HG03066 (cell line): ENCODE measurements at regions not wholly inside any gene's neighbourhood (a gene's known extent, or its start where the extent isn't known, plus 50 kb on each side); places are given as distances from the start of the nearest gene placed in this dataset.

ENCODE experiments used
- ATAC-seq: cut with Tn5 transposase; IDR thresholded peaks from one replicate; pipeline ENCODE4 v1.9.1; 2021; ENCODE audit warnings: low read depth; ENCODE audit not compliant: unreplicated experiment

GRCh38 chr5:30030101-30030500 lies 1163.4 kb upstream of the CDH6 start:
- ATAC-seq: no peak

GRCh38 chr5:30001826-30002225 lies 1191.7 kb upstream of the CDH6 start:
- ATAC-seq: no peak

GRCh38 chr5:30000231-30000630 lies 1193.3 kb upstream of the CDH6 start:
- ATAC-seq: no peak

- ATAC-seq: no peak
Measured at GRCh38 chr5:29995154-29995553, 1198.3 kb upstream of the CDH6 start.

- ATAC-seq: no peak
Measured at GRCh38 chr5:29994519-29994918, 1199.0 kb upstream of the CDH6 start.

- no peak for ATAC-seq
Measured at GRCh38 chr5:29993286-29993685, 1200.2 kb upstream of the CDH6 start.

- ATAC-seq: no peak
Measured at GRCh38 chr5:29992248-29992647, 1201.2 kb upstream of the CDH6 start.

GRCh38 chr5:29990681-29991080 lies 1202.8 kb upstream of the CDH6 start:
- ATAC-seq: no peak

GRCh38 chr5:29984156-29984540 lies 1209.3 kb upstream of the CDH6 start:
- no peak for ATAC-seq

GRCh38 chr5:29983528-29984155 lies 1209.8 kb upstream of the CDH6 start:
- no peak for ATAC-seq

GRCh38 chr5:29982457-29982856 lies 1211.0 kb upstream of the CDH6 start:
- ATAC-seq: no peak

GRCh38 chr5:29972597-29972996 lies 1220.9 kb upstream of the CDH6 start:
- ATAC-seq: no peak

- no peak for ATAC-seq
Measured at GRCh38 chr5:29963956-29964355, 1229.5 kb upstream of the CDH6 start.

- ATAC-seq: no peak
Measured at GRCh38 chr5:29960323-29960722, 1233.2 kb upstream of the CDH6 start.

GRCh38 chr5:29950416-29951145 lies 1242.9 kb upstream of the CDH6 start:
- no peak for ATAC-seq

- no peak for ATAC-seq
Measured at GRCh38 chr5:29949301-29949872, 1244.1 kb upstream of the CDH6 start.

- ATAC-seq: no peak
Measured at GRCh38 chr5:29944327-29944726, 1249.2 kb upstream of the CDH6 start.

- ATAC-seq: no peak
Measured at GRCh38 chr5:29942089-29942488, 1251.4 kb upstream of the CDH6 start.

GRCh38 chr5:29939988-29940387 lies 1253.5 kb upstream of the CDH6 start:
- no peak for ATAC-seq

GRCh38 chr5:29935371-29935770 lies 1258.1 kb upstream of the CDH6 start:
- ATAC-seq: no peak

- ATAC-seq: no peak
Measured at GRCh38 chr5:29930316-29930715, 1263.2 kb upstream of the CDH6 start.

GRCh38 chr5:29924107-29924506 lies 1269.4 kb upstream of the CDH6 start:
- ATAC-seq: no peak
